DMS153 treated with DMSO at 0.1 percent for 48 hours (cell line): ENCODE measurements at regions not wholly inside any gene's neighbourhood (a gene's known extent, or its start where the extent isn't known, plus 50 kb on each side); places are given as distances from the start of the nearest gene placed in this dataset.
"Not testable (repeated sequence)": the region's sequence is repeated elsewhere in the genome, so short reads cannot be mapped to it uniquely, and the experiment has no call there.

Experiments used
- DNase-seq: peaks from one replicate; lab custom pipeline; 2025; ENCODE audit not compliant: unreplicated experiment; lab: John Stamatoyannopoulos, UW

- DNase-seq, result no peak
Measured at GRCh38 chr6:113750151-113750855, 106.8 kb upstream of the MARCKS start.

- DNase-seq, result no peak
Measured at GRCh38 chr6:113754291-113754690, 102.9 kb upstream of the MARCKS start.

- no peak for DNase-seq
Measured at GRCh38 chr6:113755449-113756289, 101.5 kb upstream of the MARCKS start.

GRCh38 chr6:113756290-113756665 is 100.9 kb upstream of the MARCKS start:
- DNase-seq, result no peak

- no peak for DNase-seq
Measured at GRCh38 chr6:113758214-113758613, 98.9 kb upstream of the MARCKS start.

GRCh38 chr6:113758826-113759574 is 98.1 kb upstream of the MARCKS start:
- no peak for DNase-seq

- DNase-seq, result no peak
Measured at GRCh38 chr6:113762641-113763040, 94.5 kb upstream of the MARCKS start.

- no peak for DNase-seq
Measured at GRCh38 chr6:113763311-113763766, 93.8 kb upstream of the MARCKS start.

GRCh38 chr6:113763876-113764275 is 93.3 kb upstream of the MARCKS start:
- DNase-seq, result no peak

GRCh38 chr6:113765909-113766308 is 91.2 kb upstream of the MARCKS start:
- no peak for DNase-seq

GRCh38 chr6:113767985-113768384 is 89.2 kb upstream of the MARCKS start:
- DNase-seq, result no peak

GRCh38 chr6:113772961-113773360 is 84.2 kb upstream of the MARCKS start:
- no peak for DNase-seq

- DNase-seq, result no peak
Measured at GRCh38 chr6:113774127-113774825, 82.9 kb upstream of the MARCKS start.

GRCh38 chr6:113776998-113777397 is 80.1 kb upstream of the MARCKS start:
- DNase-seq, result no peak

GRCh38 chr6:113777601-113778000 is 79.5 kb upstream of the MARCKS start:
- DNase-seq, result no peak

- no peak for DNase-seq
Measured at GRCh38 chr6:113779656-113780055, 77.5 kb upstream of the MARCKS start.

GRCh38 chr6:113782636-113783035 is 74.5 kb upstream of the MARCKS start:
- no peak for DNase-seq

GRCh38 chr6:113786168-113786567 is 71.0 kb upstream of the MARCKS start:
- DNase-seq, result no peak

GRCh38 chr6:113788586-113788985 is 68.6 kb upstream of the MARCKS start:
- no peak for DNase-seq

GRCh38 chr6:113791225-113791624 is 65.9 kb upstream of the MARCKS start:
- DNase-seq, result not testable (repeated sequence)

GRCh38 chr6:113795371-113795770 is 61.8 kb upstream of the MARCKS start:
- DNase-seq, result not testable (repeated sequence)
